ENCODE measurements at regions not wholly inside any gene's neighbourhood (a gene's known extent, or its start where the extent isn't known, plus 50 kb on each side); places are given as distances from the start of the nearest gene placed in this dataset.
"Not testable (repeated sequence)": the region's sequence is repeated elsewhere in the genome, so short reads cannot be mapped to it uniquely, and the experiment has no call there.

- TF ChIP-seq CTCF, POLR2A (IDR thresholded peaks at IDR 0.05): not testable (repeated sequence)
Measured at GRCh38 chr10:42236401-42236800, 402.0 kb downstream of the ZNF33B start.
